Upper lobe of right lung (tissue), 1 donor: ENCODE measurements at regions not wholly inside any gene's neighbourhood (a gene's known extent, or its start where the extent isn't known, plus 50 kb on each side); places are given as distances from the start of the nearest gene placed in this dataset.

Experiments used
- ATAC-seq: fragments of 200-7000 bp; cut with Tn5 transposase; one replicate; pipeline ENCODE4 v1.9.1; 2020; ENCODE audit warnings: mild to moderate bottlenecking, moderate library complexity
- DNase-seq: peaks from one replicate; pipeline ENCODE4 v3.0.0-alpha.2; 2020
- H3K27ac ChIP-seq: fragments of 200-600 bp; one replicate; pipeline ENCODE4 v1.8.0; 2022
- H3K27me3 ChIP-seq: fragments of 200-600 bp; one replicate; pipeline ENCODE4 v1.8.0; 2022; ENCODE audit warnings: mild to moderate bottlenecking
- H3K36me3 ChIP-seq: fragments of 200-600 bp; one replicate; pipeline ENCODE4 v1.8.0; 2022
- H3K4me1 ChIP-seq: fragments of 200-600 bp; one replicate; pipeline ENCODE4 v1.8.0; 2022
- H3K4me3 ChIP-seq: fragments of 200-600 bp; one replicate; pipeline ENCODE4 v1.8.0; 2022; ENCODE audit warnings: mild to moderate bottlenecking
- H3K9me3 ChIP-seq: fragments of 200-600 bp; one replicate; pipeline ENCODE4 v1.8.0; 2022
- intact Hi-C: fragments of 100-400 bp; cut with DNase I; formaldehyde crosslinking; loops from one replicate; pipeline ENCODE4 v1.11.0; 2022
- TF ChIP-seq, protein P1 (sequence below): fragments of 200-600 bp; IDR thresholded peaks from one replicate; pipeline ENCODE4 v1.8.0; 2022; ENCODE audit warnings: antibody characterized with exemption
- donor health status: DM: no; HTN: yes; CAD: no; lungs with severe emphysema.

DNA sequence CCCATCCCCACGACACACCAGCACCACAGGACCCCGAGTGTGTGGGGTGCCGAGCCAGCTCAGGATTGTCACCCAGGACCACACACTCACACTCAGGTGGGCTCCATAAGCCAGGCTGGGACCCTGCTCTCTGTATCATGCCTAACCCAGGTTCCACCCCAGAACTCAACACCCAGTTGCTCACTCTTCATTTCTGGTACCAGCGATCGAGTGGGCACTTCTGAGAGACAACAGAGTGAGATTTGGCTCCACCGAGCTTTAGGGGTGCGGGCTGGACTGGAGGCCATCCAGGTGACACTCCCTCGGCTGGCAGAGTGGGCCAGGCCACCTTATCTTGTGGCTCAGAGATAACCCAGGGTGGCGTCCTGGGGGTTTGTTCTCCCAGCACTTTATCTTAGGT, 1323.8 kb downstream of the BRD1 start:
- ATAC-seq (no peak), DNase-seq (no peak)
- Histone ChIP-seq H3K9me3 (no peaks in the 10 kb centered on the region), H3K36me3 (no peaks in the 10 kb centered on the region), H3K4me1 (no peaks in the 10 kb centered on the region), H3K27ac (no peak overlapping the region), H3K4me3 (no peak overlapping the region), H3K27me3 (no peaks in the 10 kb centered on the region)
- TF ChIP-seq, protein P1, sequence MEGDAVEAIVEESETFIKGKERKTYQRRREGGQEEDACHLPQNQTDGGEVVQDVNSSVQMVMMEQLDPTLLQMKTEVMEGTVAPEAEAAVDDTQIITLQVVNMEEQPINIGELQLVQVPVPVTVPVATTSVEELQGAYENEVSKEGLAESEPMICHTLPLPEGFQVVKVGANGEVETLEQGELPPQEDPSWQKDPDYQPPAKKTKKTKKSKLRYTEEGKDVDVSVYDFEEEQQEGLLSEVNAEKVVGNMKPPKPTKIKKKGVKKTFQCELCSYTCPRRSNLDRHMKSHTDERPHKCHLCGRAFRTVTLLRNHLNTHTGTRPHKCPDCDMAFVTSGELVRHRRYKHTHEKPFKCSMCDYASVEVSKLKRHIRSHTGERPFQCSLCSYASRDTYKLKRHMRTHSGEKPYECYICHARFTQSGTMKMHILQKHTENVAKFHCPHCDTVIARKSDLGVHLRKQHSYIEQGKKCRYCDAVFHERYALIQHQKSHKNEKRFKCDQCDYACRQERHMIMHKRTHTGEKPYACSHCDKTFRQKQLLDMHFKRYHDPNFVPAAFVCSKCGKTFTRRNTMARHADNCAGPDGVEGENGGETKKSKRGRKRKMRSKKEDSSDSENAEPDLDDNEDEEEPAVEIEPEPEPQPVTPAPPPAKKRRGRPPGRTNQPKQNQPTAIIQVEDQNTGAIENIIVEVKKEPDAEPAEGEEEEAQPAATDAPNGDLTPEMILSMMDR = no peak
- intact Hi-C loops = no loop called here

DNA sequence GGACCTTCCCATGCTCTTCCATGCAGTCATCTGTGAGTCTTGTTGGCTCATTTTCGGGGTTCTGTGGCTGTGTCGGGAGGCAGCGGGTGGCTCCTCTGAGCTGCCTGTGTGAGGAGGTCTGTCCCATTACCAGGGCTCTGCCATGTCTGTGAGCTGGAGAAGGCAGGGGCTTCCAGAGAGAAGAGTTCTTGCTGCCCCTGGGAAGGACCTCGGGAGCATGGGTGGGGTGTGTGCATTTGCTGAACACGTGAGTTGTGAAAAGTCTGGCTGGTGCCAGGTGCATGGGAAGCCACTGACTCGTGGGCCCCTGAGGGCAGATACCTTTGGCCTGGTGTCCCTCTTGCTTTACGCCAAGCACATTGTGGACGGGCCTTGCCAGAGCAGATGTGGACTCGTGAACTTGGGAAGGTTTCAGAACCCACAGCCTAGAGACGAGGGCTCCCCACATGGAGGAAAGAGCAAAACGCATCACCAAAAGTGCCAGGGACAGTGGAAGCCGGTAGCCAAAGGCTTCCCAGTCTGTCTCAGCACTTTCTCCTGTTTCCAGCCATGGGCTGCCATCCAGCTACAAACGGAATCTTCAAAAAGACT, 1324.5 kb downstream of the BRD1 start:
- no peaks in the 10 kb centered on the region for H3K9me3 ChIP-seq
- no peak overlapping the region for H3K27ac ChIP-seq
- H3K36me3 ChIP-seq = no peaks in the 10 kb centered on the region
- H3K27me3 ChIP-seq = no peaks in the 10 kb centered on the region
- ATAC-seq = no peak
- no peak for DNase-seq
- TF ChIP-seq, protein P1 = no peak
- no peaks in the 10 kb centered on the region for H3K4me1 ChIP-seq
- intact Hi-C loops = no loop called here
- no peak overlapping the region for H3K4me3 ChIP-seq

DNA sequence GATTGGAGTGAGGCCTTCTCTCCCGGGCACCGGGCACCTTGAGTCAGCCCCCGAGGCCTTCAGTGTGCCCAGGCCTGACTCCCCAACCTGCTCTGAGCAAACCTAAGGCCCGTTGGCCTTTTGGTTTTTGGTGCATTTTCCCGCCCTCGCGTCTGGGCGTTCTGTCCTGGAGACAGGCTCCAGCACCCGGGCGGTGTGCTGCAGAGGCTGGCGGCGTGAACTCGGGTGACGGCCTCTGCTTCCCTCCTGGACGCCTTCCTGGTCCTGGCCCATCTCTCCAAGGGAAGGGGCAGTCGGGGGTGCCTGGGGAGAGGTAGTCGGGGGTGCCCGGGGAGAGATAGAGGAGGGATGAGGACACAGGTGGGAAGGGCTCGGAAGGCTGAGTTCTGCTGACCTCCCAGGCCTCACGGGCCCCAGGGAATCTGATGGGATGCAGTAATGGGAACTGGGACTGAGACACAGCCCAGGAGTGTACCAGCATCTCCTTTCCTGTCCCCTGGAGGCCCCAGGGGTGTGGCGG, 1326.4 kb downstream of the BRD1 start:
- no peaks in the 10 kb centered on the region for H3K36me3 ChIP-seq
- TF ChIP-seq, protein P1 = no peak
- H3K27me3 ChIP-seq = no peaks in the 10 kb centered on the region
- intact Hi-C loops = no loop called here
- no peak for ATAC-seq
- H3K27ac ChIP-seq = no peak overlapping the region
- H3K9me3 ChIP-seq = no peaks in the 10 kb centered on the region
- no peak for DNase-seq
- H3K4me1 ChIP-seq = no peaks in the 10 kb centered on the region
- H3K4me3 ChIP-seq = no peak overlapping the region

DNA sequence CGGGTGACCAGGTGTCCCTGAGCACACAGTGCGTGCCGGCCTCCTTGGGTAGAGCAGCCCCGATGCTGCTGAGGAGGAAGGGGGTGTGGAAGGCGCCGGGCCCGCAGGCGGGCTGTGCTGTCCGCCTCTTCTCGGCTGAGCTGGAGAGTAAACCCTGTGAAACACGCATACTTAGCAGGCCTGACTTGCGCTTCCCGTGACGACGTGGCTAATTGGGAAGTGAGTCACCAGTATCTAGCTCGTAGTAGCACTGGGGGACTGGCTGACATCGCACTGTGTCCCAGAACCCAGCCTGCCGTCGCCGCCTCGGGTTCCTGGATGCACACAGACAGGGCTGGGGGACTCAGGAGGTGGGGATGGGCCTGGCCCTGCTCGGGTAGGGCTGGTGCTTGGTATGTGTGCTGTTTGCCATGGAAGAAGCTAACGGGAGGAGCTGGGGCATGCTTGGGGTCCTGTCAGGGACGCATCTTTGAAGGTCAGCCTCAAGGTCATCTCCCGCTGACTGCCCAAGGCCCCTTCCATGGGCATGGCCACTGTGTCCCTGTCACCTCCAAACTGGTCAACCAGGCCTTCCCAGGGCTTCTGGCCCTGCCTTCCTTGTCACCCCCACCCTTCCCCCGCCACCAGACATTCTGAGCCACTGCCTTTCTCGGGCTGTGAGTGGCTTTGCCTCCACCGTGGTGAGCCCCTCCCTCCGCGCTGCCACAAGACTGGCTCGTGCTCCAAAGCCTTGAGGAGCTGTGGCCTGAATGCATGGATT, 1327.0 kb downstream of the BRD1 start:
- DNase-seq = no peak
- H3K27me3 ChIP-seq = no peaks in the 10 kb centered on the region
- intact Hi-C loops = no loop called here
- no peak for ATAC-seq
- no peaks in the 10 kb centered on the region for H3K9me3 ChIP-seq
- H3K4me3 ChIP-seq = no peak overlapping the region
- no peaks in the 10 kb centered on the region for H3K4me1 ChIP-seq
- TF ChIP-seq, protein P1 = no peak
- no peak overlapping the region for H3K27ac ChIP-seq
- H3K36me3 ChIP-seq = no peaks in the 10 kb centered on the region

DNA sequence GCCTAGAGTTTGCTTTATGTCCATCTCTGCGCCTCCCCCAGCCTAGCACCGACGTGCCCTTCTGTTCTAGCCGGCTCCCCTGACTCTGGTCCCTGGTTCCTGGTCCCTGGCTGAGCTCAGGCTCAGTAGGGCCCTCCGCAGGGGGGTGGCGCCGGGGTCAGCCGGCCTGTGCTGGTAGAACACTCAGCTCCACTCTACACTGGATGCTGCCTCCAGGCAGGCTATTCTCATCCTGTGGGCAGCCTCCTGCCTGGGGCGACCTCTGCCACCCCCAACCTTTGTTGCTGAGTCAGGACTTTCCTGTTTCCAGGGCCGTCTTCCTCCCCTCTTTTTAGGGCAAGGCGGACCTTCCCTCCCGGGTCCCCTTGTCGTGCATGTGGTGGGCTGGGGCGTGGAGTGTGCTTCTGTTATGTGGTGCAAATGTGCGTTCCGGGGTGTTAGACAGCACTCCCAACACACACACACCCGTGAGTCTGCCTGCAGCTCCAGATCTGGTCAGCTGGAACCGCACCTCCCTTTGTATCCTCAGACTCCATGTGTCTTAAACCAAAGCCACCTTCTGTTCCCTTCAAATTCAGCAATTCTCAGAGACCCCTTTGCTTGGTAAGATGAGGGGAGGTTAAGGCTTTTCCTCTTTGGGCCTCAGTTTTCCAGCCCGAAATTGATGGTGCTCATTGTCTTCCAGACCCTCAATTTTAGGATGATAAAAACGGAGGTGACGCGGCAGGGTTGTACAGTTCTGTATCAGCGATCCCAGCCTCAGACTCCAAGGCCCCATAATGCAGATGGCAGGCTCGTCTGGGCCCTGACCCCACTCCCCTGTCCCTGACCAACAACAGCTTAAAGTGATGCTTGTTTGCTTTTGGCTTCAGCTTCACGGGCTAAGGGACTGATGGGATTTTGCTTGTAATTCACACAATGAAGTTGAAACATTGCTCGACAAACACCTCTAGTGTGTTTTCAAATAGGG, 1327.9 kb downstream of the BRD1 start:
- intact Hi-C loops = no loop called here
- Histone ChIP-seq H3K4me1 (no peaks in the 10 kb centered on the region), H3K4me3 (no peak overlapping the region), H3K36me3 (no peaks in the 10 kb centered on the region), H3K9me3 (no peaks in the 10 kb centered on the region), H3K27me3 (no peaks in the 10 kb centered on the region), H3K27ac (no peak overlapping the region)
- TF ChIP-seq, protein P1 = no peak
- DNase-seq (no peak), ATAC-seq (no peak)
